WTC11 (cell line): ENCODE measurements at regions not wholly inside any gene's neighbourhood (a gene's known extent, or its start where the extent isn't known, plus 50 kb on each side); places are given as distances from the start of the nearest gene placed in this dataset.

Experiments
- ATAC-seq: fragments of 200-7000 bp; cut with Tn5 transposase; 2 replicates; pipeline ENCODE4 v1.10.0; 2021; ENCODE audit warnings: mild to moderate bottlenecking, moderate library complexity
- CTCF ChIA-PET: fragments of 300-600 bp; sonication (Branson Sonifier 250); formaldehyde crosslinking; loops from one replicate; lab custom pipeline; 2021; ENCODE audit warnings: antibody characterized with exemption; lab: Charles Lee
- POLR2A ChIA-PET: fragments of 350-600 bp; sonication (Branson Sonifier 250); formaldehyde crosslinking; loops from one replicate; lab custom pipeline; 2021; ENCODE audit warnings: antibody characterized with exemption; lab: Charles Lee
- DNase-seq: peaks from one replicate; pipeline ENCODE4 v3.0.0; 2021; ENCODE audit warnings: low spot score
- H3K27ac Mint-ChIP-seq: 2 replicates; pipeline ENCODE4 v1.8.0; 2021; ENCODE audit warnings: mixed read lengths
- H3K27me3 Mint-ChIP-seq: 2 replicates; pipeline ENCODE4 v1.8.0; 2021; ENCODE audit warnings: low read depth, mild to moderate bottlenecking, moderate library complexity, mixed read lengths
- H3K36me3 Mint-ChIP-seq: 2 replicates; pipeline ENCODE4 v1.8.0; 2021; ENCODE audit warnings: mixed read lengths
- H3K4me1 Mint-ChIP-seq: 2 replicates; pipeline ENCODE4 v1.8.0; 2022; ENCODE audit warnings: mixed read lengths
- H3K4me3 Mint-ChIP-seq: 2 replicates; pipeline ENCODE4 v1.8.0; 2021; ENCODE audit warnings: mild to moderate bottlenecking, moderate library complexity, mixed read lengths
- H3K9me3 Mint-ChIP-seq: 2 replicates; pipeline ENCODE4 v1.8.0; 2021; ENCODE audit warnings: mixed read lengths
- CDX4 ChIP-seq: fragments of 250-450 bp; sonication (Bioruptor Pico); IDR thresholded peaks from 2 replicates; pipeline ENCODE4 v1.9.0; 2021; ENCODE audit warnings: moderate library complexity, mild to moderate bottlenecking, inconsistent platforms, borderline replicate concordance
- E2F5 ChIP-seq: sonication (generic); formaldehyde crosslinking; IDR thresholded peaks from 2 replicates; pipeline ENCODE4 v1.8.1; 2022; ENCODE audit warnings: mild to moderate bottlenecking, moderate library complexity, missing genetic modification reagents
- ESRRA ChIP-seq: sonication (generic); formaldehyde crosslinking; IDR thresholded peaks from 2 replicates; pipeline ENCODE4 v1.8.1; 2022; ENCODE audit warnings: mild to moderate bottlenecking, missing genetic modification reagents, borderline replicate concordance
- ETV6 ChIP-seq: sonication (generic); formaldehyde crosslinking; IDR thresholded peaks from 2 replicates; pipeline ENCODE4 v1.8.1; 2022; ENCODE audit warnings: mild to moderate bottlenecking, missing genetic modification reagents
- HMGA2 ChIP-seq: fragments of 250-450 bp; sonication (Bioruptor Pico); IDR thresholded peaks from 2 replicates; pipeline ENCODE4 v1.4.0; 2021; ENCODE audit warnings: mild to moderate bottlenecking, moderate library complexity
- IRF1 ChIP-seq: sonication (generic); formaldehyde crosslinking; IDR thresholded peaks from 2 replicates; pipeline ENCODE4 v1.8.0; 2023; ENCODE audit warnings: missing genetic modification reagents
- IRF2 ChIP-seq: sonication (generic); formaldehyde crosslinking; IDR thresholded peaks from 2 replicates; pipeline ENCODE4 v1.8.0; 2022; ENCODE audit warnings: low read depth, missing genetic modification reagents, borderline replicate concordance
- MLX ChIP-seq: sonication (generic); formaldehyde crosslinking; IDR thresholded peaks from 2 replicates; pipeline ENCODE4 v1.8.1; 2023; ENCODE audit warnings: mild to moderate bottlenecking, missing genetic modification reagents, moderate library complexity
- MXD4 ChIP-seq: fragments of 250-450 bp; sonication (Bioruptor Pico); IDR thresholded peaks from 2 replicates; pipeline ENCODE4 v1.8.0; 2021; ENCODE audit warnings: mild to moderate bottlenecking, moderate library complexity, borderline replicate concordance
- PRDM15 ChIP-seq: sonication (generic); formaldehyde crosslinking; IDR thresholded peaks from 2 replicates; pipeline ENCODE4 v1.8.0; 2022; ENCODE audit warnings: missing genetic modification reagents
- RORB ChIP-seq: fragments of 250-450 bp; sonication (Bioruptor Pico); IDR thresholded peaks from 2 replicates; pipeline ENCODE4 v1.9.0; 2021; ENCODE audit warnings: mild to moderate bottlenecking
- SMAD4 ChIP-seq: sonication (generic); formaldehyde crosslinking; IDR thresholded peaks from 2 replicates; pipeline ENCODE4 v1.8.0; 2022; ENCODE audit warnings: mild to moderate bottlenecking, missing genetic modification reagents
- TEAD4 ChIP-seq: sonication (generic); formaldehyde crosslinking; IDR thresholded peaks from 2 replicates; pipeline ENCODE4 v1.8.0; 2022; ENCODE audit warnings: mild to moderate bottlenecking, missing genetic modification reagents
- ZNF219 ChIP-seq: sonication (generic); formaldehyde crosslinking; IDR thresholded peaks from 2 replicates; pipeline ENCODE4 v1.8.0; 2023; ENCODE audit warnings: missing genetic modification reagents, mild to moderate bottlenecking, borderline replicate concordance
- ZNF263 ChIP-seq: sonication (generic); formaldehyde crosslinking; IDR thresholded peaks from 2 replicates; pipeline ENCODE4 v1.8.1; 2022; ENCODE audit warnings: low read depth, mild to moderate bottlenecking, moderate library complexity, missing genetic modification reagents
- ZNF425 ChIP-seq: fragments of 250-450 bp; sonication (Bioruptor Pico); conservative IDR thresholded peaks from 2 replicates; pipeline ENCODE4 v1.9.0; 2021; ENCODE audit warnings: mild to moderate bottlenecking
- TF ChIP-seq, protein P1 (sequence below): sonication (generic); formaldehyde crosslinking; IDR thresholded peaks from 2 replicates; pipeline ENCODE4 v1.8.1; 2023; ENCODE audit warnings: mild to moderate bottlenecking, missing genetic modification reagents, moderate library complexity
- TF ChIP-seq, protein P2 (sequence below): sonication (generic); formaldehyde crosslinking; IDR thresholded peaks from 2 replicates; pipeline ENCODE4 v1.8.1; 2022; ENCODE audit warnings: missing genetic modification reagents, borderline replicate concordance

- Mint-ChIP-seq H3K36me3 (peaks cover 17% of the 10 kb centered on the region), H3K27ac (no peak overlapping the region), H3K27me3 (no peaks in the 10 kb centered on the region; the same call in 1 of the 2 replicates), H3K9me3 (peaks cover 28% of the 10 kb centered on the region), H3K4me1 (no peaks in the 10 kb centered on the region), H3K4me3 (no peak overlapping the region)
- POLR2A ChIA-PET = no interaction called here
- TF ChIP-seq TEAD4 = no peak
- TF ChIP-seq HMGA2 = no peak
- TF ChIP-seq MXD4 = no peak
- no peak for TF ChIP-seq ZNF219 (CRISPR knock-in tag)
- TF ChIP-seq RORB = no peak
- no peak for TF ChIP-seq IRF2
- no peak for TF ChIP-seq CDX4 (CRISPR knock-in tag)
- TF ChIP-seq IRF1 (CRISPR knock-in tag) = no peak
- no peak for TF ChIP-seq SMAD4 (CRISPR knock-in tag)
- TF ChIP-seq, protein P1, sequence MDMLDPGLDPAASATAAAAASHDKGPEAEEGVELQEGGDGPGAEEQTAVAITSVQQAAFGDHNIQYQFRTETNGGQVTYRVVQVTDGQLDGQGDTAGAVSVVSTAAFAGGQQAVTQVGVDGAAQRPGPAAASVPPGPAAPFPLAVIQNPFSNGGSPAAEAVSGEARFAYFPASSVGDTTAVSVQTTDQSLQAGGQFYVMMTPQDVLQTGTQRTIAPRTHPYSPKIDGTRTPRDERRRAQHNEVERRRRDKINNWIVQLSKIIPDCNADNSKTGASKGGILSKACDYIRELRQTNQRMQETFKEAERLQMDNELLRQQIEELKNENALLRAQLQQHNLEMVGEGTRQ (CRISPR knock-in tag) = no peak
- TF ChIP-seq ZNF425 (CRISPR knock-in tag) = no peak
- TF ChIP-seq ETV6 = no peak
- no peak for TF ChIP-seq ZNF263 (CRISPR knock-in tag)
- no peak for TF ChIP-seq MLX (CRISPR knock-in tag)
- no peak for TF ChIP-seq ESRRA
- no peak for TF ChIP-seq E2F5 (CRISPR knock-in tag)
- TF ChIP-seq, protein P2, sequence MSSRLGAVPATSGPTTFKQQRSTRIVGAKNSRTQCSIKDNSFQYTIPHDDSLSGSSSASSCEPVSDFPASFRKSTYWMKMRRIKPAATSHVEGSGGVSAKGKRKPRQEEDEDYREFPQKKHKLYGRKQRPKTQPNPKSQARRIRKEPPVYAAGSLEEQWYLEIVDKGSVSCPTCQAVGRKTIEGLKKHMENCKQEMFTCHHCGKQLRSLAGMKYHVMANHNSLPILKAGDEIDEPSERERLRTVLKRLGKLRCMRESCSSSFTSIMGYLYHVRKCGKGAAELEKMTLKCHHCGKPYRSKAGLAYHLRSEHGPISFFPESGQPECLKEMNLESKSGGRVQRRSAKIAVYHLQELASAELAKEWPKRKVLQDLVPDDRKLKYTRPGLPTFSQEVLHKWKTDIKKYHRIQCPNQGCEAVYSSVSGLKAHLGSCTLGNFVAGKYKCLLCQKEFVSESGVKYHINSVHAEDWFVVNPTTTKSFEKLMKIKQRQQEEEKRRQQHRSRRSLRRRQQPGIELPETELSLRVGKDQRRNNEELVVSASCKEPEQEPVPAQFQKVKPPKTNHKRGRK (CRISPR knock-in tag) = no peak
- TF ChIP-seq PRDM15 (CRISPR knock-in tag) = no peak
- CTCF ChIA-PET = interaction anchor here (1.4 kb wide), 1 partner anchor 324 kb away, joined by 4 read pairs; no protein-coding TSS in a partner anchor
- no peak for ATAC-seq
- no peak for DNase-seq
These were observed 79.7 kb upstream of the OSMR start for GRCh38 chr5:38766151-38766550.
